Heart right ventricle (tissue), 16 donors: ENCODE measurements at regions not wholly inside any gene's neighbourhood (a gene's known extent, or its start where the extent isn't known, plus 50 kb on each side); places are given as distances from the start of the nearest gene placed in this dataset.

Experiments used
- ATAC-seq, 8 donors: fragments of 200-7000 bp; cut with Tn5 transposase; one replicate each; pipeline ENCODE4 v1.9.1; 2020; ENCODE audit warnings: mild to moderate bottlenecking in 8 of 8, moderate library complexity in 8 of 8, moderate number of reproducible peaks in 1 of 8
- DNase-seq, 2 donors: peaks; one replicate each; pipeline ENCODE4 v3.0.0-alpha.2; 2020
- H3K27ac ChIP-seq, 10 donors: fragments of 200-600 bp; sonication (generic) in 2 of 10; one replicate each; pipeline versions ENCODE4 v1.5.0 to v1.8.0; 2020 to 2022; ENCODE audit warnings: mild to moderate bottlenecking in 3 of 10
- H3K27me3 ChIP-seq, 7 donors: fragments of 200-600 bp; one replicate each; pipeline ENCODE4 v1.8.0; 2021 to 2022; ENCODE audit warnings: mild to moderate bottlenecking in 2 of 7
- H3K36me3 ChIP-seq, 9 donors: fragments of 200-600 bp; sonication (generic) in 1 of 9; one replicate each; pipeline versions ENCODE4 v1.5.0 to v1.8.0; 2020 to 2022; ENCODE audit warnings: mild to moderate bottlenecking in 2 of 9
- H3K4me1 ChIP-seq, 9 donors: fragments of 200-600 bp; sonication (generic) in 1 of 9; one replicate each; pipeline versions ENCODE4 v1.5.0 to v1.8.0; 2020 to 2022; ENCODE audit warnings: mild to moderate bottlenecking in 4 of 9
- H3K4me3 ChIP-seq, 10 donors: fragments of 200-600 bp; sonication (generic) in 2 of 10; one replicate each; pipeline versions ENCODE4 v1.5.0 to v1.8.0; 2020 to 2022; ENCODE audit warnings: mild to moderate bottlenecking in 7 of 10, moderate library complexity in 2 of 10
- H3K9me3 ChIP-seq, 11 donors: fragments of 200-600 bp in 10 of 11; sonication (generic) in 2 of 11; one replicate each; pipeline versions ENCODE4 v1.5.0 to v1.8.0; 2013 to 2022; ENCODE audit warnings: mild to moderate bottlenecking in 2 of 11, control low read depth in 1 of 11, moderate library complexity in 1 of 11
- CTCF ChIP-seq, 9 donors: fragments of 200-600 bp; sonication (generic) in 2 of 9; IDR thresholded peaks; one replicate each; pipeline versions ENCODE4 v1.5.0 to v1.8.0; 2021 to 2022; ENCODE audit warnings: antibody characterized with exemption in 9 of 9, mild to moderate bottlenecking in 5 of 9, moderate library complexity in 1 of 9
- WGBS, 2 donors: extraction: QIAGEN DNeasy Blood & Tissue Kit; methylation state at CpG; one replicate each; pipeline ENCODE4 v1.1.7; 2013; ENCODE audit warnings: inconsistent platforms in 1 of 2; 5-methylcytosine and 5-hydroxymethylcytosine counted together
- intact Hi-C, 10 donors: fragments of 100-400 bp; cut with DNase I; formaldehyde crosslinking; loops; one replicate each; pipeline versions ENCODE4 v1.11.1 to v1.14.2; 2022
- donor health status: Arrhythmogenic right ventricular cardiomyopathy.
- donor health status: ischemic (EF 13 %, LVEDD 7.1; RV severe dilation, severe dysfunction).
- donor health status: healthy with polysubstance abuse.
- donor health status: DM: no; HTN: yes; CAD: no.
- donor health status: DM: no; HTN: no; CAD: no.
- donor health status: ischemic (EF 25% LVEDD 6.9; RV normal size, moderate dysfunction).
- donor health status: ischemic (EF 25% LVEDD 5.7; RV mildly dilated, moderate dysfunction).
- donor health status: healthy.
- donor health status: DM: yes; HTN: yes; CAD: no.
- donor health status: Ischemic cardiomyopathy.
- donor health status: ischemic (EF 35%, LVEDD 5.7; RV mildly dilated, moderate dysfunction).
- donor health status: nonischemic (EF 11% LVEDD 7.7; RV severe dilation, severe dysfunction).
- donor health status: DM: yes; HTN: yes; CAD: no.
- donor health status: PGD.
- donor health status: ischemic (EF 29% LVEDD 5.4; RV normal size, mild dysfunction).
- donor health status: nonischemic (EF 23%, LVEDD 6.1; RV moderate dilation, normal function).

DNA sequence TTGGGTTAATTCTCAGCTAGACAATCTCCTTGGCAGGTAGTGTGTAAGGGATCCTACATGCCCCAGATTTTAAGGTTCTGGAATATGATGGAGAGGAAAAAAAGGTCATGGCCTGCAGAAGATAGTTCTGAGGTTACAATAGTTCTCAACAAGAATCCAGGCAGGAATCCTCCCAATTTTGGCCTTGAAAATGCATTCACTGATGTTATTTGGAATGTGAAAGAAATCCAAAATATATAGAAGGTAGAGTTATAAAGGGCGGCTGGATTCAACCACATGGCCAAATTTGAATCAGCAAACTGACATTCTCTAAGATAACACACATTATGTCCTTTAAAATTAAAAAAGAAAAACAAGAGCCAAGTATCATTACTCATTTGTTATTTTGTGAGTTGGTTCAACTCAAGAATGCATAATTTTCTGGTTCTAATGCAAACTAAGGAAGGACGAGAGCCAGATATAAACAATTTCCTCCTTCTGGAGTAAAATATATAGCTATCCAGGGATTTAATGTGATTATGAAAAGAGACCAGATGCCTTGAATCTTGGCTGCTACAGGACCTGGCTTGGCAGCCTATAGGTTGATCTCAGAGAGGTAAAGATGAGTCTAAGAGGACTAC, 177.0 kb upstream of the G2E3 start:
- H3K4me1 ChIP-seq, result no peaks in the 10 kb centered on the region
- no peaks in the 10 kb centered on the region for H3K36me3 ChIP-seq
- ATAC-seq (no peak), DNase-seq (no peak)
- 75 to 79% methylated on average over 2 of the region's 2 CpGs for WGBS, 2 donors
- no peak overlapping the region for H3K27ac ChIP-seq
- intact Hi-C loops, result no loop called here
- H3K4me3 ChIP-seq, result no peak overlapping the region
- TF ChIP-seq CTCF (IDR thresholded peaks at IDR 0.05), result no peak
- H3K27me3 ChIP-seq, result peaks cover 0 to 14% (median 0%) of the 10 kb centered on the region in 7 donors
- H3K9me3 ChIP-seq, result no peaks in the 10 kb centered on the region

- DNase-seq, result no peak
- no peak for TF ChIP-seq CTCF (IDR thresholded peaks at IDR 0.05)
Observed at GRCh38 chr14:30385925-30386324, 173.0 kb upstream of the G2E3 start.

GRCh38 chr14:30387871-30388270, 171.1 kb upstream of the G2E3 start:
- Histone ChIP-seq H3K9me3 (no peaks in the 10 kb centered on the region), H3K4me3 (no peak overlapping the region), H3K27me3 (peaks cover 0 to 15% (median 0%) of the 10 kb centered on the region in 7 donors), H3K36me3 (no peaks in the 10 kb centered on the region), H3K27ac (no peak overlapping the region), H3K4me1 (no peaks in the 10 kb centered on the region)
- intact Hi-C loops, result no loop called here
- TF ChIP-seq CTCF (IDR thresholded peaks at IDR 0.05), result no peak
- DNase-seq (no peak), ATAC-seq (peak in 1 of 8 donors; percentile 63)
- WGBS, 2 donors, result 63 to 65% methylated on average over 3 of the region's 3 CpGs

More at GRCh38 chr14:30385925-30386324, 173.0 kb upstream of the G2E3 start:
- H3K4me3 ChIP-seq, result no peak overlapping the region
- WGBS, 2 donors, result 67 to 78% methylated on average over 1 of the region's 1 CpG
- H3K36me3 ChIP-seq, result no peaks in the 10 kb centered on the region
- no peak for ATAC-seq
- no peaks in the 10 kb centered on the region for H3K9me3 ChIP-seq
- H3K27me3 ChIP-seq, result peaks cover 0 to 15% (median 0%) of the 10 kb centered on the region in 7 donors
- no peak overlapping the region for H3K27ac ChIP-seq
- H3K4me1 ChIP-seq, result no peaks in the 10 kb centered on the region
- intact Hi-C loops, result no loop called here

GRCh38 chr14:30389134-30389876, 169.7 kb upstream of the G2E3 start:
- peak; percentile 10 to 24 for DNase-seq
- peaks cover 0 to 9% (median 0%) of the 10 kb centered on the region in 7 donors for H3K27me3 ChIP-seq
- no peaks in the 10 kb centered on the region for H3K4me1 ChIP-seq
- ATAC-seq, result peak in 7 of 8 donors; percentile 43 to 93 (median 70)
- H3K9me3 ChIP-seq, result no peaks in the 10 kb centered on the region
- no peaks in the 10 kb centered on the region for H3K36me3 ChIP-seq
- no peak for TF ChIP-seq CTCF (IDR thresholded peaks at IDR 0.05)
- intact Hi-C loops, result no loop called here
- 74 to 75% methylated on average over 6 of the region's 6 CpGs for WGBS, 2 donors
- H3K27ac ChIP-seq, result no peak overlapping the region
- H3K4me3 ChIP-seq, result no peak overlapping the region
